ENCODE measurements at regions not wholly inside any gene's neighbourhood (a gene's known extent, or its start where the extent isn't known, plus 50 kb on each side); places are given as distances from the start of the nearest gene placed in this dataset.
"Not testable (repeated sequence)": the region's sequence is repeated elsewhere in the genome, so short reads cannot be mapped to it uniquely, and the experiment has no call there.

- H3K27me3 ChIP-seq (ENCODE audit: insufficient read depth, low read length) = no peaks in the 10 kb centered on the region
- H3K4me1 ChIP-seq (ENCODE audit: insufficient read depth, low read length) = no peaks in the 10 kb centered on the region
- H3K4me3 ChIP-seq (ENCODE audit: low read length) = no peak overlapping the region
- H3K9me3 ChIP-seq (ENCODE audit: low read depth, low read length) = no peaks in the 10 kb centered on the region
Measured at GRCh38 chr7:4319280-4319679, 362.8 kb upstream of the FOXK1 start.

DNA sequence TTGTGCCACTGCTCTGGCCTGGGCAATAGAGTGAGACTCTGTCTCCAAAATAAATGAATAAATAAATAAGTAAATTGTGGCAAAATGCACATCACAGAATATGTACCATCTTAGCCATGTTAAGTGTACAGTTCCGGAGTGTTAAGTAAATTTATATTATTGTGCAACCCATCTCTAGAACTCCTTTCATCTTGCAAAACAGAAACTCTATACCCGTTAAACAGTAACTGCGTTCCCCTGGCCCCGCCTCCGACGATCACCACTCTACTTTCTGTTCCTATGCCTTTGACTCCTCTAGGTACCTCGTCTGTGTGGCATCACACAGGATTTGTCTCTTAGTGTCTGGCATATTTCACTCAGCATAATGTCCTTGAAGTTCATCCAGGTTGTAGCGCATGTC is 356.4 kb upstream of the FOXK1 start:
- H3K27me3 ChIP-seq (ENCODE audit: insufficient read depth, low read length) = no peaks in the 10 kb centered on the region
- no peaks in the 10 kb centered on the region for H3K9me3 ChIP-seq (ENCODE audit: low read depth, low read length)
- no peak overlapping the region for H3K4me3 ChIP-seq (ENCODE audit: low read length)
- no peaks in the 10 kb centered on the region for H3K4me1 ChIP-seq (ENCODE audit: insufficient read depth, low read length)

- Histone ChIP-seq H3K9me3 (ENCODE audit: low read depth, low read length) (no peaks in the 10 kb centered on the region), H3K4me1 (ENCODE audit: insufficient read depth, low read length) (no peaks in the 10 kb centered on the region)
Measured at GRCh38 chr7:4331711-4332110, 350.4 kb upstream of the FOXK1 start.

DNA sequence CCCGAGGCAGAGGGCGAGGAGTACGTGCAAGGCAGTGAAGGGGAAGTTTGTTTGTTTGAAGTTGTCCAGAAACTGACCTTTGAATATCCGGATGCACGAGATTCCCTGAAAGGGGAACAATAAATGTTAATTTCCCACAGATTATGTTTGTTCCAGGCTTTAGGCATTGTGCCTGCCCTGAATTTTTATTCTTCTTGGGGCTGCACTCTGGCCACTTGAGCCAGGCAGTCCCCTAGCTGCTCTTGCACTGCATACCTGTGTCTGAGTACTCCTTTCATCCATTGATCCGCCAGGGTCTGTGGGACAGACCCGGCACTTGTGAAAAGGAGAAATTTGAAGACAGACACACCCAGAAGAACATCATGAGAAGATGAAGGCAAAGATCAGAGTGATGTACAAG is 343.5 kb upstream of the FOXK1 start:
- Histone ChIP-seq H3K4me3 (ENCODE audit: low read length) (no peak overlapping the region), H3K9me3 (ENCODE audit: low read depth, low read length) (no peaks in the 10 kb centered on the region), H3K4me1 (ENCODE audit: insufficient read depth, low read length) (no peaks in the 10 kb centered on the region), H3K27me3 (ENCODE audit: insufficient read depth, low read length) (no peaks in the 10 kb centered on the region)

More at GRCh38 chr7:4331711-4332110, 350.4 kb upstream of the FOXK1 start:
- no peaks in the 10 kb centered on the region for H3K27me3 ChIP-seq (ENCODE audit: insufficient read depth, low read length)
- H3K4me3 ChIP-seq (ENCODE audit: low read length) = no peak overlapping the region

- Histone ChIP-seq H3K27me3 (ENCODE audit: insufficient read depth, low read length) (no peaks in the 10 kb centered on the region), H3K4me3 (ENCODE audit: low read length) (no peak overlapping the region), H3K4me1 (ENCODE audit: insufficient read depth, low read length) (no peaks in the 10 kb centered on the region), H3K9me3 (ENCODE audit: low read depth, low read length) (no peaks in the 10 kb centered on the region)
Measured at GRCh38 chr7:4343272-4344247, 338.5 kb upstream of the FOXK1 start.

DNA sequence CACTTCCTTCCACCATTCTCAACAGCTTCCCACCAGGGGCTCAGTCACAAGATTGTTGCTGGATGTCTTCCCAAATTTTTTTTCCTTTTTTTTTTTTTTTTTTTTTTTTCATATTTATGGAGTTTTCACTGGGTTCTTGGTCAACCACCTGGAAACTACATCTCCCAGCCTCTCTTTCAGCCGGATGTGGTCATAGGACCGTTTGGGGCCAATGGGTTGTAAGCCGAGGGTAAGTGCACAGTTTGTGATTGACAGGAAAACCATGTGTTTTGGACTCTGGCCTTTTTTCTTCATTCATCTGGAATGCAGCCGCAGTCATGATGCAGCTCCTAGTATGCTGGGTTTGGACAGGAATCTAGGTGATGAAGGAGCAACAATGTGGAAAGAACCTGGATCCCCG is 337.1 kb upstream of the FOXK1 start:
- Histone ChIP-seq H3K27me3 (ENCODE audit: insufficient read depth, low read length) (no peaks in the 10 kb centered on the region), H3K9me3 (ENCODE audit: low read depth, low read length) (no peaks in the 10 kb centered on the region), H3K4me3 (ENCODE audit: low read length) (no peak overlapping the region), H3K4me1 (ENCODE audit: insufficient read depth, low read length) (no peaks in the 10 kb centered on the region)

GRCh38 chr7:4352069-4352468 is 330.0 kb upstream of the FOXK1 start:
- Histone ChIP-seq H3K4me1 (ENCODE audit: insufficient read depth, low read length) (no peaks in the 10 kb centered on the region), H3K9me3 (ENCODE audit: low read depth, low read length) (peaks cover 13% of the 10 kb centered on the region), H3K4me3 (ENCODE audit: low read length) (no peak overlapping the region), H3K27me3 (ENCODE audit: insufficient read depth, low read length) (no peaks in the 10 kb centered on the region)

DNA sequence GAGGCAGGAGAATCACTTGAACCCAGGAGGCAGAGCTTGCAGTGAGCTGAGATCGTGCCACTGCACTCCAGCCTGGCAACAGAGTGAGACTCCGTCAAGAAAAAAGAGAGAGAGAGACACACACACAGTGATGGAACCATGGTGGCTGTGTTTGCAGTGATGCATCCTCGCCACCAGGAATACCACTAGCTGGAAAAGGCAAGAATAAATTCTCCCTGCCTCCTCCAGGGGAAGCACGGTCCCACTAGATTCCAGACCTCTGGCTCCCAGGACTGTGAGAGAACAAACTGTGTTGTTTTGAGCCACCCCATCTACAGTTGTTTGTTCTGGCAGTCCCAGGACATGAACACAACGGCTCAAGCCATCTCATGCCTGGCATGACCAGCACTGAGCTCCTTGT is 320.3 kb upstream of the FOXK1 start:
- no peaks in the 10 kb centered on the region for H3K9me3 ChIP-seq (ENCODE audit: low read depth, low read length)
- no peaks in the 10 kb centered on the region for H3K4me1 ChIP-seq (ENCODE audit: insufficient read depth, low read length)
- no peak overlapping the region for H3K4me3 ChIP-seq (ENCODE audit: low read length)
- H3K27me3 ChIP-seq (ENCODE audit: insufficient read depth, low read length) = no peaks in the 10 kb centered on the region

- H3K4me3 ChIP-seq (ENCODE audit: low read length) = no peak overlapping the region
- H3K27me3 ChIP-seq (ENCODE audit: insufficient read depth, low read length) = no peaks in the 10 kb centered on the region
- H3K4me1 ChIP-seq (ENCODE audit: insufficient read depth, low read length) = no peaks in the 10 kb centered on the region
- peaks cover 16% of the 10 kb centered on the region for H3K9me3 ChIP-seq (ENCODE audit: low read depth, low read length)
Measured at GRCh38 chr7:4383584-4383983, 298.5 kb upstream of the FOXK1 start.

DNA sequence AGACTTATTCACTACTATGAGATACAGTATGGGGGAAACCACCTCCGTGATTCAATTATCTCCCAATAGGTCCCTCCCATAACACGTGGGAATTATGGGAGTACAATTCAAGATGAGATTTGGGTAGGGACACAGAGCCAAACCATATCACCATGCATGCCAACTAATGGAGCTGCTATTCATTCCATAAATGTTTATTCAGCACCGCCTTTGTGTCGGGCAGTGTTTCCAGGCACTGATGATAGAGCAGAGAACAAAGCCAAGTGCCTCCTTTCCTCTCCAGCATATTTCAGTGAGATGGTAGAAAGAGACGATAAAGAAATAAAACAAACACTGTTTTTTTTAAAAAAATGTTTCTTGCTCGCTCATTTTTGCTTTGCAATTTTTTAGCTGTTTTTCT is 295.9 kb upstream of the FOXK1 start:
- Histone ChIP-seq H3K4me3 (ENCODE audit: low read length) (no peak overlapping the region), H3K27me3 (ENCODE audit: insufficient read depth, low read length) (no peaks in the 10 kb centered on the region), H3K4me1 (ENCODE audit: insufficient read depth, low read length) (no peaks in the 10 kb centered on the region)

DNA sequence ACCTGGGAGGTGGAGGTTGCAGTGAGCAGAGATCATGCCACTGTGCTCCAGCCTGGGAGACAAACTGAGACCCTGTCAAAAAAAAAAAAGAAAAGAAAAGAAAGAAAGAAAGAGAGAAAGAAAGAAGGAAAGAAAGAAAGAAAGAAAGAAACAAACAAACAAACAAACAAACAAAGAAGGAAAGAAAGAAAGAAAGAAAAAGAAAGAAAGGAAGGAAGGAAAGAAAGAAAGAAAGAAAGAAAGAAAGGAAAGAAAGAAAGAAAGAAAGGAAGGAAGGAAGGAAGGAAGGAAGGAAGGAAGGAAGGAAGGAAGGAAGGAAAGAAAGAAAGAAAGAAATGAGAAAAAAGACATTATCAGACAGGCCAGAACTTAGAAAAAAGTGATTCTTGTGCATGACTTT is 291.0 kb upstream of the FOXK1 start:
- not testable (repeated sequence) for H3K4me1 ChIP-seq (ENCODE audit: insufficient read depth, low read length); H3K4me3 ChIP-seq (ENCODE audit: low read length); H3K27me3 ChIP-seq (ENCODE audit: insufficient read depth, low read length); H3K9me3 ChIP-seq (ENCODE audit: low read depth, low read length)

More for the DNA sequence above, 295.9 kb upstream of the FOXK1 start:
- H3K9me3 ChIP-seq (ENCODE audit: low read depth, low read length) = no peaks in the 10 kb centered on the region

DNA sequence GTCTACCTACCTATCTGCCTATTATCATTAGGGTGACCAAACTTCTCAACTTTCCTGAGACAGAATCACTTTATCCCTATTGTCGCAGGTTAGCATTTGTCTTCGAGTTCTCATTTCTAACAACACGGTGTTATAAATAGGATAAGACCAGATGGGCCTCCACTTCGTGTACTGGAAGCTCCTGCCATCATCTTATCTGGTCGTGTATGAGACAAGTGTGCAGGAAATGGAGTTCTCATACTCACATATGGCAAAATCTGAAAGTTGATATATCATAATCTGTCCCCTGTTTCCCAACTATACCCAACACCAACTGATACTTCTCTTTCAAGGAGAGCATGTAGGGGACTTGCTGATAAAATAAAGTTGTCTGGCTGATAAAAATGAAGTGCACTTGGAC is 287.4 kb upstream of the FOXK1 start:
- no peaks in the 10 kb centered on the region for H3K27me3 ChIP-seq (ENCODE audit: insufficient read depth, low read length)
- H3K9me3 ChIP-seq (ENCODE audit: low read depth, low read length) = no peaks in the 10 kb centered on the region
- no peaks in the 10 kb centered on the region for H3K4me1 ChIP-seq (ENCODE audit: insufficient read depth, low read length)
- no peak overlapping the region for H3K4me3 ChIP-seq (ENCODE audit: low read length)

DNA sequence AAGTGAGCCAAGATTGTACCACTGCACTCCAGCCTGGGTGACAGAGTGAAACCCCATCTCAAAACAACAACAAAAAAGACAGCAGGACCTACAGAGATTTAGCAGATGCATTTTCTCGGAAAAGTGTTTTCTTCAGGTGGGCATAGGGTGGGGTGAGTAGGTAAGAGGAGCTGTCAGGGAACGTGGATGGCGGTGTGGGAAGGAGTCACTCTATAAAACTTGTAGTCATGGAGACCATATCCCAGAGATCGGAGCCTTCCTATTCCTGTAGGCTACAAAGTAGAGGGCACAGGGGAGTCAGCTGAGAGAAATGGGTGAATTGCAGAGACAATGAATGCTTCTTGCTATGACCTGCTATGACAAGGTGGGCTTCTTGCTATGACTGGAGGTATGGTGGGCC is 283.0 kb upstream of the FOXK1 start:
- Histone ChIP-seq H3K4me3 (ENCODE audit: low read length) (no peak overlapping the region), H3K4me1 (ENCODE audit: insufficient read depth, low read length) (no peaks in the 10 kb centered on the region), H3K27me3 (ENCODE audit: insufficient read depth, low read length) (no peaks in the 10 kb centered on the region), H3K9me3 (ENCODE audit: low read depth, low read length) (no peaks in the 10 kb centered on the region)

- H3K4me1 ChIP-seq (ENCODE audit: insufficient read depth, low read length) = no peaks in the 10 kb centered on the region
- no peaks in the 10 kb centered on the region for H3K27me3 ChIP-seq (ENCODE audit: insufficient read depth, low read length)
- no peaks in the 10 kb centered on the region for H3K9me3 ChIP-seq (ENCODE audit: low read depth, low read length)
- no peak overlapping the region for H3K4me3 ChIP-seq (ENCODE audit: low read length)
Measured at GRCh38 chr7:4399596-4399995, 282.5 kb upstream of the FOXK1 start.

GRCh38 chr7:4406288-4407058 is 275.6 kb upstream of the FOXK1 start:
- Histone ChIP-seq H3K4me1 (ENCODE audit: insufficient read depth, low read length) (no peaks in the 10 kb centered on the region), H3K4me3 (ENCODE audit: low read length) (no peak overlapping the region), H3K9me3 (ENCODE audit: low read depth, low read length) (no peaks in the 10 kb centered on the region), H3K27me3 (ENCODE audit: insufficient read depth, low read length) (no peaks in the 10 kb centered on the region)

Measured in mononuclear cell (primary cell).